A549 (cell line): ENCODE measurements at regions not wholly inside any gene's neighbourhood (a gene's known extent, or its start where the extent isn't known, plus 50 kb on each side); places are given as distances from the start of the nearest gene placed in this dataset.

Source experiments
- ATAC-seq, 2 experiments: fragments of 200-7000 bp in 1 of 2; fragments of >200 bp in 1 of 2; cut with Nextera tagmentation in 1 of 2; cut with Tn5 transposase in 1 of 2; 3 replicates each; pipeline versions ENCODE4 v1.8.0 to v1.9.1; 2018 to 2020; ENCODE audit warnings: mild to moderate bottlenecking in 1 of 2, moderate library complexity in 1 of 2
- CTCF ChIA-PET: fragments of 300-600 bp; sonication (Branson Sonifier 250); formaldehyde crosslinking; extraction: SDS; loops from one replicate; lab custom pipeline; 2021; ENCODE audit warnings: antibody characterized with exemption, inconsistent platforms; lab: Yijun Ruan, JAX
- POLR2A ChIA-PET: fragments of 350-600 bp; formaldehyde crosslinking; extraction: SDS; loops from one replicate; lab custom pipeline; 2021; ENCODE audit warnings: antibody characterized with exemption, inconsistent platforms; lab: Yijun Ruan, JAX
- DNase-seq, 2 experiments: peaks; one replicate each; pipeline versions ENCODE4 v3.0.0 to v3.0.0-alpha.2; 2011 to 2016; ENCODE audit warnings: low read depth in 1 of 2, low spot score in 1 of 2
- FAIRE-seq: peaks from 2 replicates; lab custom pipeline; 2011; peaks lifted over from hg19 to GRCh38; lab: Jason Lieb, UNC
- H3K27ac ChIP-seq, 2 experiments: fragments of >200 bp; sonication (Bioruptor Twin); formaldehyde crosslinking; 3 replicates each; pipeline ENCODE4 v1.5.1; 2016 to 2017
- H3K4me1 ChIP-seq: fragments of >200 bp; sonication (Bioruptor Twin); formaldehyde crosslinking; 3 replicates; pipeline ENCODE4 v1.6.1; 2016
- H3K4me2 ChIP-seq: fragments of >200 bp; sonication (Bioruptor Twin); formaldehyde crosslinking; 3 replicates; pipeline ENCODE4 v1.6.1; 2016
- H3K4me3 ChIP-seq: fragments of >200 bp; sonication (Bioruptor Twin); formaldehyde crosslinking; 3 replicates; pipeline ENCODE4 v1.5.1; 2016
- H3K9me3 ChIP-seq: fragments of >200 bp; sonication (Bioruptor Twin); formaldehyde crosslinking; 3 replicates; pipeline ENCODE4 v1.6.1; 2016
- CEBPB ChIP-seq, 2 experiments: fragments of >200 bp in 1 of 2; sonication (Bioruptor Twin) in 1 of 2; formaldehyde crosslinking in 1 of 2; IDR thresholded peaks; 2 replicates each; pipeline ENCODE4 v1.6.1; 2012 to 2016
- CHD4 ChIP-seq: fragments of 200-600 bp; sonication (generic); IDR thresholded peaks from 2 replicates; pipeline ENCODE4 v1.6.1; 2016; ENCODE audit warnings: antibody characterized with exemption, mild to moderate bottlenecking, borderline replicate concordance
- CTCF ChIP-seq: fragments of >200 bp; sonication (Bioruptor Twin); formaldehyde crosslinking; IDR thresholded peaks from 3 replicates; pipeline ENCODE4 v1.5.1; 2016
- EHF ChIP-seq: fragments of 250-450 bp; sonication (Bioruptor Pico); IDR thresholded peaks from 2 replicates; pipeline ENCODE4 v1.5.0; 2020; ENCODE audit warnings: mild to moderate bottlenecking
- GATA3 ChIP-seq: IDR thresholded peaks from 2 replicates; pipeline ENCODE4 v1.6.1; 2012; ENCODE audit warnings: borderline replicate concordance
- HES2 ChIP-seq: fragments of >200 bp; sonication (Bioruptor Twin); formaldehyde crosslinking; IDR thresholded peaks from 2 replicates; pipeline ENCODE4 v1.6.1; 2016
- HOXB13 ChIP-seq: fragments of 250-450 bp; sonication (Bioruptor Pico); IDR thresholded peaks from 2 replicates; pipeline ENCODE4 v1.5.0; 2020; ENCODE audit warnings: low read depth, mild to moderate bottlenecking, moderate library complexity
- JUN ChIP-seq, 2 experiments: fragments of >200 bp; sonication (Bioruptor Twin); formaldehyde crosslinking; IDR thresholded peaks; 2 replicates in 1 of 2; 3 replicates in 1 of 2; pipeline ENCODE4 v1.6.1; 2016 to 2017
- MAFK ChIP-seq: fragments of 450-650 bp; IDR thresholded peaks from 2 replicates; pipeline ENCODE4 v1.6.1; 2014; ENCODE audit not compliant: partially characterized antibody
- NR3C1 ChIP-seq: fragments of >200 bp; sonication (Bioruptor Twin); formaldehyde crosslinking; IDR thresholded peaks from 3 replicates; pipeline ENCODE4 v1.6.1; 2017
- POLR2AphosphoS2 ChIP-seq: conservative IDR thresholded peaks from 2 replicates; pipeline ENCODE4 v1.6.1; 2012; ENCODE audit warnings: low read length, improper control_type of control experiment, inconsistent platforms
- RAD21 ChIP-seq, 2 experiments: fragments of >200 bp in 1 of 2; sonication (Bioruptor Twin) in 1 of 2; formaldehyde crosslinking in 1 of 2; IDR thresholded peaks in 1 of 2; conservative IDR thresholded peaks in 1 of 2; 2 replicates in 1 of 2; 3 replicates in 1 of 2; pipeline ENCODE4 v1.6.1; 2012 to 2018; ENCODE audit warnings: inconsistent platforms in 1 of 2
- RNF2 ChIP-seq: fragments of 200-600 bp; sonication (generic); IDR thresholded peaks from 2 replicates; pipeline ENCODE4 v1.6.1; 2016; ENCODE audit warnings: low read depth, mild to moderate bottlenecking, antibody characterized with exemption, moderate library complexity, borderline replicate concordance
- TP53 ChIP-seq: fragments of 250-450 bp; sonication (Bioruptor Pico); IDR thresholded peaks from 2 replicates; pipeline ENCODE4 v1.5.0; 2021; ENCODE audit warnings: mild to moderate bottlenecking, moderate library complexity
- USF2 ChIP-seq: fragments of 450-650 bp; IDR thresholded peaks from 2 replicates; pipeline ENCODE4 v1.6.1; 2014; ENCODE audit warnings: antibody characterized with exemption
- WGBS: methylation state at CpG from one replicate; pipeline ENCODE4 v1.1.6; 2017; ENCODE audit errors: missing lambda C conversion rate; 5-methylcytosine and 5-hydroxymethylcytosine counted together

- Histone ChIP-seq H3K4me3 (no peak overlapping the region), H3K4me2 (no peak overlapping the region), H3K27ac (no peak overlapping the region), H3K9me3 (no peaks in the 10 kb centered on the region), H3K4me1 (no peaks in the 10 kb centered on the region)
- DNase-seq (no peak), FAIRE-seq (no peak), ATAC-seq (no peak)
- 12% methylated on average over 4 of the region's 4 CpGs for WGBS
- POLR2A ChIA-PET: no interaction called here
- CTCF ChIA-PET: no interaction called here
- TF ChIP-seq USF2 (no peak), CEBPB (IDR thresholded peaks at IDR 0.05) (peak in 1 of 2 experiments; percentile 26; a peak in 1 of 4 replicates), EHF (no peak)
These were observed 147.8 kb upstream of the AJAP1 start for GRCh38 chr1:4506591-4506990.

GRCh38 chr1:4509206-4509605, 145.2 kb upstream of the AJAP1 start:
- Histone ChIP-seq H3K4me1 (no peaks in the 10 kb centered on the region), H3K4me2 (no peak overlapping the region), H3K9me3 (no peaks in the 10 kb centered on the region), H3K27ac (no peak overlapping the region), H3K4me3 (no peak overlapping the region)
- no peak for DNase-seq
- WGBS: 23% methylated on average over 4 of the region's 8 CpGs
- FAIRE-seq: no peak
- no peak for TF ChIP-seq GATA3
- ATAC-seq: no peak
- ChIA-PET POLR2A (no interaction called here), CTCF (no interaction called here)

GRCh38 chr1:4510276-4510691, 144.1 kb upstream of the AJAP1 start:
- TF ChIP-seq NR3C1: no peak
- TF ChIP-seq POLR2AphosphoS2: no peak
- TF ChIP-seq CTCF: no peak
- TF ChIP-seq MAFK: no peak
- TF ChIP-seq RNF2: no peak
- no peak for TF ChIP-seq CHD4
- no peak for TF ChIP-seq TP53
- TF ChIP-seq HES2: no peak
- TF ChIP-seq JUN (IDR thresholded peaks at IDR 0.05): no peak
- no peak for TF ChIP-seq USF2
- TF ChIP-seq HOXB13 (CRISPR knock-in tag): no peak
- DNase-seq (no peak), FAIRE-seq (no peak), ATAC-seq (no peak)
- POLR2A ChIA-PET: no interaction called here
- H3K4me2 ChIP-seq: no peak overlapping the region
- H3K9me3 ChIP-seq: no peaks in the 10 kb centered on the region
- CTCF ChIA-PET: no interaction called here
- H3K4me1 ChIP-seq: no peaks in the 10 kb centered on the region
- WGBS: 17% methylated on average over 2 of the region's 4 CpGs
- no peak overlapping the region for H3K4me3 ChIP-seq
- no peak overlapping the region for H3K27ac ChIP-seq

- FAIRE-seq: no peak
- no peak for DNase-seq
- H3K4me1 ChIP-seq: no peaks in the 10 kb centered on the region
- POLR2A ChIA-PET: no interaction called here
- no peak for TF ChIP-seq RAD21 (conservative IDR thresholded peaks at IDR 0.05 in 1 of 2, IDR thresholded peaks at IDR 0.05 in 1 of 2)
- no peak overlapping the region for H3K4me2 ChIP-seq
- CTCF ChIA-PET: no interaction called here
- ATAC-seq: no peak
- H3K9me3 ChIP-seq: no peaks in the 10 kb centered on the region
- no peak overlapping the region for H3K27ac ChIP-seq
- 0% methylated on average over 1 of the region's 13 CpGs for WGBS
- no peak overlapping the region for H3K4me3 ChIP-seq
These were observed 143.0 kb upstream of the AJAP1 start for GRCh38 chr1:4511374-4511773.
